D721Med (cell line): ENCODE measurements at regions not wholly inside any gene's neighbourhood (a gene's known extent, or its start where the extent isn't known, plus 50 kb on each side); places are given as distances from the start of the nearest gene placed in this dataset.

Experiments
- DNase-seq: peaks from one replicate; pipeline ENCODE4 v3.0.0; 2011; ENCODE audit warnings: low spot score; ENCODE audit not compliant: insufficient read length
- FAIRE-seq: peaks from 2 replicates; lab custom pipeline; 2011; peaks lifted over from hg19 to GRCh38; lab: Jason Lieb, UNC
- CTCF ChIP-seq: IDR thresholded peaks from 2 replicates; pipeline ENCODE4 v1.5.1; 2012; ENCODE audit warnings: mild to moderate bottlenecking, control low read depth; ENCODE audit not compliant: insufficient read depth; ENCODE audit errors: missing control alignments

- no peak for TF ChIP-seq CTCF
- no peak for DNase-seq
- FAIRE-seq, result no peak
Observed at GRCh38 chr1:118275472-118276115, 90.6 kb upstream of the SPAG17 start.

- FAIRE-seq, result no peak
- DNase-seq, result no peak
- TF ChIP-seq CTCF, result no peak
Observed at GRCh38 chr1:118272884-118273283, 87.9 kb upstream of the SPAG17 start.

GRCh38 chr1:118271883-118272282 lies 86.9 kb upstream of the SPAG17 start:
- no peak for DNase-seq
- no peak for FAIRE-seq
- no peak for TF ChIP-seq CTCF

- FAIRE-seq (no peak), DNase-seq (no peak)
- TF ChIP-seq CTCF, result no peak
Observed at GRCh38 chr1:118269598-118269997, 84.6 kb upstream of the SPAG17 start.

- no peak for TF ChIP-seq CTCF
- FAIRE-seq, result no peak
- no peak for DNase-seq
Observed at GRCh38 chr1:118266436-118266835, 81.4 kb upstream of the SPAG17 start.

GRCh38 chr1:118264343-118264742 lies 79.3 kb upstream of the SPAG17 start:
- DNase-seq (no peak), FAIRE-seq (no peak)
- TF ChIP-seq CTCF, result no peak

- no peak for DNase-seq
- no peak for TF ChIP-seq CTCF
- no peak for FAIRE-seq
Observed at GRCh38 chr1:118262865-118263264, 77.8 kb upstream of the SPAG17 start.
